Activated naive CD4-positive, alpha-beta T cell treated with Interleukin-2 at 50 U/mL for 16 hours (primary cell): ENCODE measurements at regions not wholly inside any gene's neighbourhood (a gene's known extent, or its start where the extent isn't known, plus 50 kb on each side); places are given as distances from the start of the nearest gene placed in this dataset.
"Not testable (repeated sequence)": the region's sequence is repeated elsewhere in the genome, so short reads cannot be mapped to it uniquely, and the experiment has no call there.

Experiments
- DNase-seq: peaks from one replicate; pipeline ENCODE4 v3.0.0-alpha.2; 2020

DNA sequence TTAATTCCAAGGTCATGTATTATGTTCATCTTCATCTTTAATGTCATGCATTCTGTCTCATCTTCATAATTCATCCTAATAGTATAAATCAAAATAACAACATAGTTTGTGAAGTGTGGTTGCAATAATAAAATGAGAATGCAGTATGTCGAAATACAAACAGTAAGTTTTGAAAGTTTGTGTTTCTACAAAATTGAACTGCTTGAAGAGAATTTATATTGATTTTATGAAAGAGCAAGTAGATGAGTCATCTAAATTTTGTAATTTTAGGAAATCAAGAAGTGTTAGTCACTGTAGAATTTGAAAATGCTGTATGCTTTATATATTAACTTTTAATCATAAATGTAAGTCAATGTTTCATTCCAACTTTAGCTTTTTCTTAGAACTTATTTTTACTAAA is 190.5 kb upstream of the PPP1R3A start:
- no peak for DNase-seq

DNA sequence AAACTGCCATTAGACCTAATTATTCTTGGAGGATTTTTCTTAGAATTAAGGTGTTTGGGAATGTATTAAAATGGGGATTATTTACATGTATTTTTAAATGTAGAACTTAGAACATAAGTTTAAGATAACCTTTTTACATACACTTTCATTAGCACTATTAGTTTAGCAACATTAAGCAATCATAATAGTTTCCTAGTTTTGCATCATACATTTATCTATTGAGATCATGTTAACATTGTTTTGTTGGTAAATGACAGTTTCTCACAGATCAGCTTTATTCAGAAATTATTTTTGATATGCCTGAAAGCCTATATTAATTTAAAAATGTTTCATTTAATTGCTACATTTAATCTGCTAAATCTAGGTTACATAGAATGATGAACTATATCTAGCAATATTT is 189.7 kb upstream of the PPP1R3A start:
- DNase-seq, result no peak

DNA sequence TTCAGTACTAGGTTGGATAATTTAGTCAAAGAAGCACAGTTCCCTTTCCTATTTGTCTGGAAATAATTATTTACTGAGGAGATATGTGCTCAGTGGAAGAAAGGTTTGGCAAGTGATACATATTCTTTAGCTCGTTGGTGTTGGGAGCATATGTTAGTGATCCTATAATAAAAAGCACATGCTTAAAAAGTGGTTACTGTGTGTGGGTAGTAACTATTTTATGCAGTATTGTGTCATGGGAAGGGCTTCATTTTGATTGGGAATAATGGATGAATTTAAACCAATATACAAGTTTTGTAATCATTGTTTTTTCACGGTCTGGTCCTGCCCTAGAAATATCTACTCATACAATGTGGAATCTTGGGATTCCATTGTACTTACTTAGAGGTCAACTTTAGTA is 188.7 kb upstream of the PPP1R3A start:
- no peak for DNase-seq

DNA sequence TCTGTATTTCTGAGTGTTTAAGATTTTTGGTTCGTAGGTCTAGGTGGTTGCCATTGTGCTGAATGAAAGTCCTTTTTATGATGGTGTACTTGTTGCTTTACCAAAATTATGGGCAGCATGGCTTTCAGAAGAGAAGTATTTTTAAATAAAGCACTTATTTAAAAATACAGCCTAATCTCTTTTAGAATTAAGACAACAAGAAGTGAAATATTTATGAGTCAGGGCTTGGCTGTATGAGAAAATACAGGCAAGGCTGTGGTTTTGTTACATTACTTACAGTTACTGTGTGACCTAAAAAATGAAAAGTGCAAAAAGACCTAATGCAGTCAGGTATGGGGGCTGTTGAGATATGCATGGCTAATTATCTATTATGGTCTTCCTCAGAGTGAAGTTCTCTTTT is 185.2 kb upstream of the PPP1R3A start:
- no peak for DNase-seq

DNA sequence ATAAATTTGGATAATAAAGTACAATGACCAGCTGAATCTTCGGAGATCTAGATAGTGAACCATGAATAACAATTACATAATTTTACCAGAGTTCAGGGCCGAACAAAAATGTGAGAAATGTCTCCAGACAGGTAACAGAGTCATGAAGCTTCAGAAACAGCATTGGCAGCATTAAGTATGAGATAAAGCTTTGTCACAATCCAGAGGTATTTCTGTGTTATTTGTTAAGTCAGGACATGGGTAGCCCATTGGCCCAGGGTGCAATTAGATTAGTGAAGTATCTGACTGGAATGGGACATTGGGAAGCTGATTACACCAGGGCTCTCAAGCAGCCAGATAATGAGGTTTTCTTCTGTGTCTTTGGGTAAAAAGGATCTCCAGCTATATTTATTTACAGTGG is 184.2 kb upstream of the PPP1R3A start:
- no peak for DNase-seq

DNA sequence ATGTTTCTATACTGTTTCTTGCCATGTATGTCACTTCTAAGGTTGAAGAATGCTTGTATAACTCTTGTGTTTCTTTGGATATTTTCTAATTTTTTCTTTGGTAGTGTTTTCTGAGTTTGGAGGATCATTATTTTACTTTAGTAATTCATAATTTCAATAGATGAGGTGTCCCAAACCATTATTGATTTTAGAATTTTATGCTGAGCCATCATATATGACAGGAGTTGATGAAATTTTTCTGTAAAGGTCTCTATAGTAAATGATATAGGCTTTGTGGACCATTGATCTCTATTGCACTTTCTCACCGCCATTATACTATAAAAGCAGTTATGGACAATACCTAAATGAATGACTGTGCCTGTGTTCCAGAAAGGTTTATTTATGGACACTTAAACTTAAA is 183.3 kb upstream of the PPP1R3A start:
- DNase-seq, result no peak

DNA sequence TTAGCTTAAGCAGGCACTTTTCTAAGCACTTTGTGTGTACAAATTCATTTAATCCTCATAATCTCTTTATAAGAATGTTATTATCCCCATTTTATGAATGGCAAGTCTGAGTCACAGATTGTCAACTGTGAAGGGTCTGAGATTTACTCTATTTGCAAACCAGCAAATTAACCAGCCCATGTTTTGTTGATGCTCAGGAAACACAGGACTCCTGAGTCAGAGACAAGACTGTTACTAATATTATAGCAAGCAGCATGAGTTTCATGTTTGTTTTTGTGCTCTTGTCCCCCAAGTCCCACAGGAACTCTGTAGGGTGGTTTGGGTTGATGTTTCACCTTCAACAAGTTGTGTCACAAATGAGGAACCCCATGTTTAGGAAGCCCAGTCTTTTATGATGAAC is 182.0 kb upstream of the PPP1R3A start:
- DNase-seq, result no peak

DNA sequence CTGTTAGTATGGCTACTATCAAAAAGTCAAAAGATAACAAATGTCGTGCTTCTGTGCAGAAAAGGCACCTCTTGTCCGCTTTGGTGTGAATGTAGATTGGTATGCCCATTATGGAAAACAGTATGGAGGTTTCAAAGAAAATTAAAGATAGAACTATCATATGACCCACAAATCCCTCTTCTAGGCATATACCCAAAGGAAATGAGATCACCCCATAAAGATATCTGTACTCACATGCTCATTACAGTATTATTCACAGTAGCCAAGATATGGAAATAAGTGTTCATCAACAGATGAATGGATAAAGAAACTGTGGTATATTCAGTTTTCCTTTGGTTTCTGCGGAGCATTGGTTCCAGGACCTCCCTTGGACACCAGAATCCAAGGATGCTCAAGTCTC is 180.5 kb upstream of the PPP1R3A start:
- no peak for DNase-seq

DNA sequence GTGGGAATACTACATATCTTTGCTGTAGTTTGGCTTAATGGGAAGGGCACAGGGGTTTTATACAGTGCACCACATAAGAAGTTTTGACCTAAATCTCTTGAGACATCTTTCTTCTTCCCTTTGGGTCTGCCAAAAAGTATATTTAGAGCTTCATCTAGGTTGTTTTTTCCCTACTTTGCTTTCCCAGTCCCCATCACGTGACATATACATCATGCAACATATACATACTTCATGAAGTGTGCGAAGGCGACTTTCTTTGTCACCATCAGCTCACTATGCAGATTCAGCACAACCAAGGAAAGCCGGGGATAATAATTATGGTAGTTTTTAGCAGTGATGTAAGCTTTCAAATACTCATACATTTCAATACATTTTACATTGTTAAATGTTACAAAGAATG is 177.1 kb upstream of the PPP1R3A start:
- no peak for DNase-seq

DNA sequence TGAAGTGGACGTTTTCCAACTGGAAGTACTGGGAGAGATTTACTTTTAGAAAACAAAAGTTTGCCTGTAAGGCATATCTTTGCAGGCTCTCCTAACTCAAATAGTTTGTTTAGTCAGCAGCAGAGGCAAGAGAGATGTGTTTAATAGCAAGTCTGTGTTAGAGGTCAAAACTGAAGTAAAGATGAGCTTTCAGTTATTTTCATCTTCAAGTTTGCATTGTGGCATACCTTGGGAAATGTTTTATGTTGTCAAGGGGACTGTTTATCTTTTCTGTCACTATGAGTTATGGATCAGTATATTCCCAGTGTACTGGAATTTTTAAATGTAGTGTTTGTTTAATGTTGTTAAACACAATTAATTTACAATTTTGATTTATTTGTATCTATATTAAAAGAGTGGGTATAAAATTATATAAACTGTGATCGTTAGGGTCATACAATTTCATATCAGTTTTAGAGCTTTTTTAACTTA is 169.7 kb upstream of the PPP1R3A start:
- no peak for DNase-seq

DNA sequence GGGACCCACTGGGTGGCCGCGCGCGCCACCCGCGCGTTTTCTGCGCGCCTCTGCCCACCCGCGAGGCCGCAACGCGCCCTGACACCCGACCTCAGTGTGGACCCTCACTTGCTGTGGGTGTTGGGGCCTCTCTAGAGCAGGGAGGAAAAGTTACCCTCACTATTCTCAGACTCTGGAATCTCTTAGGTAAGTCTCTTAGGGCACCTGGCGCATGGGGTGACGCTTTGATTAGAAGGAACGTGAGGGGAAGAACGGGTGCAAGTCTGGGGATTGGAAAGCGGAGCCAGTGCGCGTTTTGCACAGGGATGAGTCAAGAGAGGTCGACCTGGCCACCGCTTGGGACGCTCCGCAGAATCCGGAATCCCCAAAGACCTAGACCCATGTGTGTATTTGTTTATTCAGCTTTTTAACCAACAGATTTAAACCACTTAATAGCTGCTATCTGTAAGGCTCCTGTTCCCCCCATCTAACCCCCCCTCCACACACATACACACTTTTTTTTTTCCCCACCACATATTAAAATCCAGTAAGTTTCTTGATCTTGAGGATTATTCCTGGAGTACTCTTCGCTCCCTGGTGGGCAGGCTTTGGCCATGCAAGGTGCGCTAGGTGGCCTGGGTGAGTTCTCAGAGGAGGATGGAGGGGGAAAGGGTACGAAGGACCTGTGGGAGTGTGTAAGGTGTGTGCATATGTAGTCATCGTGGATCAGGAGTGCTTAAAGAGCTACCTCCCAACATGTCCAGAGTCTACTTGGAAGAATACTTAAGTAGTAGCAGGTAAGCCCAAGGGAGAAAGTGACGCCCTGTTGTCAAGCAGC is 169.1 kb upstream of the PPP1R3A start:
- DNase-seq, result no peak

DNA sequence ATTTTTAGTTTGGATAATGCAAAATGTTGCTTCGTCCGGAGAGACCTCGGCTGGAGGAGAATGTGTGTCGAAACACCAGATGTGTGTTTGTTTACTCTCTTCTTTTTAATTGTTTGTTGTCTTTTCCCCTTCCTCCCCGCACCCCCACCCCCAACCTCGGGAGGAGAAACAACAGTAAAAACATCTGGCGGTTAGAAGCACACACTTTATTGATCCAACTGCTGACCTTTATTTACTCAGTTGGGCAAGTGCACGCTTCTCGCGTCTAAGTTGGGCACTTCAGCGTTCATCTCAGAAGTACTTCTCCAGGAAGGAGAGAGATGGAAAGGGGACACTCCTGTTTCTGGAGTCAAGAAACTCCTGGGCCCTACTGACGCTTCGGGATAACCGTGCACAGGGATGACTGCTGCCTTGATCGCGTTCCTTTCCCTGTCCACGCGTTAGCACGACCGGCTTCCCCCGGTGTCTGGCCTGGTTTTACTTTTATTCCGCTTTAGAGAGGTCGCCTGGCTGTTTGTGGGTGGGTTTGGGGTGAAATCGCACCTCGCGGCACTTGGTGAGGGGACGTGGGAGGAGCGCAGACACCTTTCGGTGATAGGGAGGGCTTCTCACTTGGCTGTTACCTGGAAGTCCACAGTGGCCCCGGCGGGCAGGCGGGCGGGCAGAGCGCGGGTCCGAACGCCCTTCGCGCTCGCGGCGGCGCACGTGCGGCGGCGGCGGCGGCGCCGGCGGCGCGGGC is 168.3 kb upstream of the PPP1R3A start:
- no peak for DNase-seq

DNA sequence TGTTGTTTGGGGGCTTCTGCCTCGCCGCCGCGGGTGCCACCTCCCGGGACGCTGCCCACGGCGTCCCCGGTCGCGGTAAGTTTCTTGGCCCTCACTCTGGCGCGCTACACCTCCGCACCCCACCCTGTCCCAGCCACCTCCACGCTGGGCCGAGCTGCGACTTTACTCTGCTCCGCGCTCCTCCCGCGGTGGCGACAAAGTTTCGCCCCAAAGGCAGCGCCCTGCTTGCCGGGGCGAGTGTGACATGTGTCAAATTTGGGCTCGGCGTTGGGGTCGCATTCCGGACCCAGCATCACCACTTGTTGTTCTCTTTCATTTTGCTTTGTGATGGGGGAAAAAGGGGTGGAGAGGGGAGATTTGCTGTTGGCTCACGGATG is 167.7 kb upstream of the PPP1R3A start:
- DNase-seq, result no peak

DNA sequence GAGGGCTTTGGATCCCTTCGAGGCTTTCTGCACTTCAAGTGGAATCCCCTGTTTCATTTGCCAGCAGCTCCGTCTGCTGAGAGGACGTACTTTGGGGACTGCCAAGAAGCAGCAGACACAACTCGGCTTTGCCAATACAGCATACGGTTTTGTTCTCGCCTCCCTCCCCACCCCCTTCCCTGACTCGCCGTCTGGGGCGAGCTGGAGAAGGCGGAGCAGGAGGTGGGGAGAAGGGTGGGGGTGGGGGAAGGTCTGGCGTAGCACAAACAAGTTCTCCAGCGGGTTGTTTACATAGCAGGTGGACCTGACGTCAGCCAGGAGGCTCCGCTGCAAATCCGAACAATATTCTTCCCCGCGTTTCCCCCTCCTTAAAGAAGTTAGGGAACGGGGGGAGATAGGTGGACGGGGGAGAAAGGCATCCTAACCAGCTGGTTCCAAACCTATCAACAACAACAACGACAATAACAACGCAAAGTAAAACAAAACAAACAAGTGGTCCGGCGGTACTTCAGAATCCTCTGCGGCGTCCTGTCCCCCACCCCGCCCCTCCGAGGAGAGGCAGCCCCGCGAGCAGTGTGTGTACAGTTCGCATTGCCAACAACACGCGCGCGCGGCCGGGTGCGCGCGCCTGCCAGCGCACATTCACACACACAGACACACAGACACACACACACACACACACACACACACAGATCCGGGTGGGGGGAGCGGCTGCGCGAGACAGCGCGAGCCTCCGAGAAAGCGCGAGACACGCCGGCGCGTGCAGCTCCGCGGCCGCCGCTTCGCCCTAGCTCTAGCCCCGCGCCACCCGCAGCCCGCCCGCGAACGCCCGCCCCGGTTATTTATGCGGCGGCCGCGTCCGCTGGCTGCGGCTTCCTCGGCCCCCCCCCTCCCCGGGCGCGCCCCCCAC is 167.0 kb upstream of the PPP1R3A start:
- peak; percentile 36 for DNase-seq

DNA sequence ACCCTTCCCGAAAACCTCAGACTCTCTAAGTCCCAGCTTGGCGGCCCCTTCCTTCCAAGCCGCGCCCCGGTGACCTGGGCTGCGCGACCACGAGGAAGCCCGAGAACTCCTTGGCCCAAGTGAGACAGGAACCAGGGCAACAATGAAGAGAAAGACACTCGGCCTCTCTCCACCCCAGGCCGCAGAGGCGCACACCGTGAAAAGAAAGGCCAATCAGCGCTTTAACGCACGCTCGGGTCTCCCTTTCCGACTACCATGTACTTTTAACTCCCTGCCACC is 166.4 kb upstream of the PPP1R3A start:
- DNase-seq, result no peak

DNA sequence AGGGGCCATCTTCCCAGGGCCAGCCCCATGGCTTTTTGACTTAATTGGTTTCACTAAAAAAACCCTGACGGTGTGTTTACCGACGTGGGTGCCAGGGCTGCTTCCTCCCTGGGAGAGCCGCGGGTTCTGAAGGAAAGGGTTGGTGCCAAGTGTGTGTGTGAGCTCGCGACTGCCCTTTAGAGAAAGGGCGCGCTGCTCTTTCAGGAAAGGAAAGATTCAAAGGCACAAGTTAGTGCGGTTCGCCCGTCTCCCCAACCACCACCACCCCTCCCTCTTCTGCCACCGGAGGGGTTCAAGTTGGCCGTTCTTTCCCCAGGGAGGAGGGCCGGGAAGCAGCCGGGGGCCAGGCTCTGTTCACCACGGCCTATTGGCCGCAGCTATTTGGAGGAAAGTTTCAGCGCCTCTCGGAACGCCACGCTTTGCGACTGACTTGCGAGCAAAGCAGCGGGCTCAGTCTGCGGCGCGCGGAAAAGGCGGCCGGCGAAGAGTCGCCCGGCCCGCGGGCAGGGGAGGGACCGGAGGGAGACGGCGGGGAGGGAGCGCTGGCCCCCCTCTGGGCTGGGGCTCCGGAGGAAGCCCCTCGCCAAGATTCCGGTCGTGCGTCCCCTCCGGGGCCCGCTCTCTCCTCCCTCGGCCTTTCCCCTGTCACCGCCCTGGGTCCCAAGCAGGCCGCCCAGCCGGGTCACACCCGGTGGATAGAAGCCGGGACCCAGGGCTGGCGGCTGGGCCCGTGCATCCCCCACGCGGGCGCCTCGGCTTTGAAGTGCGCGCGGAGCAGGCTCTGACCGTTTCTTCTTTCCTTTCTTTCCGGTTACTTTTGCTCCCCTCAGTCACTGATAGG is 165.9 kb upstream of the PPP1R3A start:
- no peak for DNase-seq

DNA sequence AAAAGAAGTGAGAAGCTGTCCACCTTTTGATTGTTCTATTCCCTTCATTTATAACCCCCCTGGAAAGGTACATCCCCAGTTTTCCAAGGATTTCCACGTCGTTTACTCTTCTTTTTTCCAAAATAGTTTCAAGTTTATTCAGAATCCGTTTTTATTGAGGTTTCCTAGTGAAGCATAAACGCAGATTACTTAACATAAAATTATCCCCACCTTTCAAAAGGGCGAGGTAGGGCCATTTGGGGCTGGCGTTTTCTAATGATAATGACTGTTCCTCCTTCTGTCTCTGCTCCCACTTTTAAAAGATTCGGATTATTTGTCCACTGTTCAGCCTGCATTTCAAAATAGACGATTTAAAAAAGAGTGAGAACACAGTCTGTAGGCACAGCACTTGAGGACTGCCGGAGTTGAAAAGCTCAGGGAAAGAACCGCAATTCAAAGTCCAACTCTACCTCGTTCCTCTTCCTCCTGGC is 165.2 kb upstream of the PPP1R3A start:
- no peak for DNase-seq

DNA sequence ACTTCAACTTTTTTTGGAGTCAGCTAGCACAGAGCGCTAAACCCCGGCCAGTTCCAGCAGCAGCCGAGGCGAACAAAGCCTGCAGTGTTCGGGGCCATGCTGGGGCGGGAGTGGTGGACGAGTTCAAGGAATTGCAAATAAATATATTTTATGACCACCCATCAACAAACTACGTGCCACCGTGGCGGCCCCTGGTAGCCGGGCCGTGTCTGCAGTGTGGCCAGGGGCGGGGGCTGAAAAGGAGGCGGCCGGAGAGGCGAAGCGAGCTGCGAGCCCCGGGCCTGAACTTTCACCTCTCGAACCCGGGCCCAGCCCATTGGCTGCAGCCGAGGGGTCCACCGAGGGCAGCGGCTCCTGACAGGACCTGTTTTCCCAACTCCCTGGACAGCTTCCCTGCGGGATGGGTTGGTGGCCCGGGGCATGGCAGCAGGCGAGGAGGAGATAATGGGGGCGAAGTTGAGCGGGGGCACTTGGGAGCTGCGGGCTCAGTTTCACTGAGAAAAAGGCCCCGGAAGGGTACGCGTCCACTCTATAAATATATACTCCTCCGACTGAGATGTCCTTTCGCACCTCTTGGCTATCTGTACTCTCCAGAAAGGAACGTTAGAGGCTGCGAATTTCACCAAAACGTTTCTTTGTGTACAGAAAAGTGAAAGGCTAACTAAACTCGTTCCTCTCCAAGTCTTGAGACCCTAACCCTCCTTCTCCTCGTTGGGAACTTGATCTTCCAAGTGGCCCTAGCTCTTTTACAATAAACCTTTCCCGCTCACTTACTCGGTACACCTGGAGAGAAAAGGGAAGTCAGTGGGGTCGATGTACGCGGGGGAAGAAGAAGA is 164.6 kb upstream of the PPP1R3A start:
- DNase-seq, result no peak

DNA sequence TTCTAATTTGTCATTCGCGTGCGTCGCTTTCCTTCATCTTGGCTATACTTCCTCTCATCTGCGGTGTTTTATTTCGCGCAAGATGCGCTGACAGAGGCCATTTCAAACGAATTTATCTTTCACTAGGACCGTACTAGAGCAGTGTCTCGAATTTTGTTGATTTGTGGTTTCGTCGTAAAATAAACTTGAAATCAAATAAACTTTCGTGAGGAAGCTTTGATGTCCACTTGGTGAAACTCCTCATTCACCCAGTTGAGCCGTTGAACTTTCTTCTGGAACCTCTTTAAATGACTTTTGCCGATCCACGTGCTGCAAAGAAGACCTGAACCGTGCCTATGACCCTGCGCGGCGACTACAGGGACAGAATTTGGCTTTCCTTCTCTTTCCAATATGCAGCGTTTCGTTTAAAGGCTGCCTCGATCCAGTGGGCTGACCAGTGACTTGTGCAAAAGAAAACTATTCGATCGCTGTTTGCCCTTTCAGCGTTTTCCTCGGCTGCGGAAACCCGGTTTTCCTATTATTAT is 163.9 kb upstream of the PPP1R3A start:
- DNase-seq, result no peak

DNA sequence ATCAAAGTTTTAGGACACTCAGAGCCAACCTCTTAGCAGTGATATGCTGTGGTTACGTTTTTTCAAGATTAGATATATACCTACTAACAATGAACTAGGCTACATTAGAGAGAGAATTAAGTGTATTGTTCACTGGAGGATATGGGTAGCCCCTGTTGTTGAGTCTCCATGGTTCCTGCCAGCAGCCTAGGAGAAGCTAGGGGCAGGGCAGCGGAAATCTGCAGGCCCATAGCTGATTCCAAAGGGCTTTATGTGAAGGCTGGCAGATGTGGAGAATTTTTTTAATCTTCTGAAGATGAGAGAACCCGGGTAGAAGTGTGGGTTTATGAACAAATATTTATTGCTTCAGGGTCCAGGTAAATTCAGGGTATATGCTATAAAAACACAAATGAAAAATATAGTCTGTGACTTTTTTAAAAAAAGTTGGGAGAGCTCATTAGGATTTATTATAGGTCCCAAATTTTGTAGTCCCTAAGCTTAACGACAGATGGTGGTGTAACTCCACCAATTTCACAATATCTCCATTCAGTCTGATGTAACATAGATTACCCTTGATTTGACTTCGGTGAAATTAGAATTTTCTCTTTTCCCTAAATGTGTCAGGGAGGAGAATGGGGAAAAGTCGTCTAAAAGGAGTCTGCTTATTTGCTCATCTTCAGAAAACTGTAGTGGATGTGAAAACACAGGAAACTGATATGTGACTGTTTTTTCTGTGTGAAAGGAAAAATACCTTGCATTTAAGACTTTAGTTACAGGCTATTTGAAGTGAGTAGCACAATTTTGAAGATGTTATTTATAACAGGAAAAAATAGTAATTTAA is 163.0 kb upstream of the PPP1R3A start:
- DNase-seq, result no peak

DNA sequence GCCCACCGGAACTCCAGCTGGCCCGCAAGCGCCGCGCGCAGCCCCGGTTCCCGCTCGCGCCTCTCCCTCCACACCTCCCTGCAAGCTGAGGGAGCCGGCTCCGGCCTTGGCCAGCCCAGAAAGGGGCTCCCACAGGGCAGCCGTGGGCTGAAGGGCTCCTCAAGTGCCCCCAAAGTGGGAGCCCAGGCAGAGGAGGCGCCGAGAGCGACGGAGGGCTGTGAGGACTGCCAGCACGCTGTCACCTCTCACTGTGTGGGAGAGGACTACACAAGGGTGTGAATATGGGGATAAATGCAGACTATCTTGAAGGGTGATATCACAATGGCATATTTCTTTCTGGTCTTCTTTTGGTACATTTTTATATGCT is 158.3 kb upstream of the PPP1R3A start:
- DNase-seq, result not testable (repeated sequence)
